ENCODE measurements at regions not wholly inside any gene's neighbourhood (a gene's known extent, or its start where the extent isn't known, plus 50 kb on each side); places are given as distances from the start of the nearest gene placed in this dataset.
"Not testable (repeated sequence)": the region's sequence is repeated elsewhere in the genome, so short reads cannot be mapped to it uniquely, and the experiment has no call there.

DNA sequence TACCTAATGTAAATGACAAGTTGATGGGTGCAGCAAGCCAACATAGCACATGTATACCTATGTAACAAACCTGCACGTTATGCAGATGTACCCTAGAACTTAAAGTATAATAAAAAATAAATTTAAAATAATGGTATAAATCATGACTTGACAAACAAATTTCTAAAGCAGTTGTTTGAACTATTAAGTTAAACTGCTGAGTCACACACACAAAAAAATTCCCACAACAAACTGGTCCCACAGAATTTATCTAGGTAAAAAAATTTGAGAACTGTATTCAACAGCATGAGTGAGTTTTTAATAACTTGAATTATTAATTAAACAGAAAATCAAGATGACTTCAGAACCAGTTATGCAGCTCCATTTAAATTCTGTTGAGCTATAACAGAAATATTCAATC, 186.0 kb upstream of the SOX6 start:
- DNase-seq (ENCODE audit: low spot score) (no peak), ATAC-seq (no peak)

DNA sequence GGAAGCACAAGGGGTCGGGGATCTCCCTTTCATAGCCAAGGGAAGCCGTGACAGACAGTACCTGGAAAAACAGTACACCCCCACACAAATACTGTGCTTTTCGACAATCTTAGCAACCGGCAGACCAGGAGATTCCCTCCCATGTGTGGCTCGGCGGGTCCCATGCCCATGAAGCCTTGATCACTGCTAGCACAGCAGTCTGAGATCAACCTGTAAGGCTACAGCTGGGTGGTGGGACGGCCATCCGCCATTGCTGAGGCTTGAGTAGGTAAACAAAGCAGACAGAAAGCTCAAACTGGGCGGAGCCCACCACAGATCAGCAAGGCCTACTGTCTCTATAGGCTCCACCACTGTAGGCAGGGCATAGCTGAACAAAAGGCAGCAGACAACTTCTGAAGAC, 180.2 kb upstream of the SOX6 start:
- ATAC-seq (no peak), DNase-seq (ENCODE audit: low spot score) (no peak)

DNA sequence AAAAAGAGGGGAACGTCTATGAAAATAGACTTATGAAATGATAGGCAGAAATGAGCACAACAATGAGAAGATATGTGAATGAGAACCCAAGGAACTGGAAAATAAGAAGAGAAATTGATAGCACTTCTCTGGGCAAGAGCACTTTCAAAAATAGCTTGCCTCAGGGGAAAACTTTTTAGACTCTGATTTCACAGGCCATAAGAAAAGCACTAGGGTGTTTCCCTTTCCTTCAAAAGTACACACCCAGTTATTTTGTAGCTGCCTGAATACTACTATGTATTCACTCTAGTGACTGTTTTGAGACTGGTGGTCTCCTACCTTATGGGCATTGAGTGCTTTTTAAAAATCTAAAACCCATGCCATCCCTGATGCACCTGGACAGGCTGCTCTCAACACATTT, 172.3 kb upstream of the SOX6 start:
- ATAC-seq (no peak), DNase-seq (ENCODE audit: low spot score) (no peak)

DNA sequence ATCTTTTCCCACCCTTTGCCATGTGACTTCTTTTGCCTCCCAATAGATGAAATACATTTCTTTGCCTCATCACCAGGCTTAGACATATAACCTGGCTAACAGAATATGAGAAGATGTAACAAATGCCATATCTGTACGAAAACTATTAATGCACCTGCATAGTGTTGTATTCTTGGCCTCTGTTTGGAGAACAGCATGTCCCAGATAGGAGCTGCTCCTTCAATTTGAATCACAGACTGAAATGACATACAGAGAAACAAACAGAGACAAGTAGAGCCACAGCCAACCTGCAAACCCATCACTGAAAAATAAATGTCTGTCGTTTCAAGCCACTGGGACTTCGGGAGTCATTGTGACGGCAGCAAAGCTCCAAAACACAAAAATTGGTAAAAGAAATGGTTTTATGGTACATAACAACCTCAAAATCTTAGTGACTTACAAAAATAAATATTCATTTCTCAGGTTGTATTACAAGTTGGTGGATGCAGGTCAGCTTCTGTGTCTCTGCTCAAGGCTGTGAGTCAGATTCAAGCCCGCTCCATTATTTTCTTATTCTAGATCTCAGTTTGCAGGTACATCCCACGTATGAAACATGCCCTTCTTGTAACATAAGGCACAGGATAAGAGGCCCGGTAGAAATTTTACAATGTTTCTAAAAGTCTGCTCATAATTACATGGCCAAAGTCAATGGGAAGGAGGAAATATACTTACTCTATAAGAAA, 171.3 kb upstream of the SOX6 start:
- ATAC-seq = no peak
- no peak for DNase-seq (ENCODE audit: low spot score)

DNA sequence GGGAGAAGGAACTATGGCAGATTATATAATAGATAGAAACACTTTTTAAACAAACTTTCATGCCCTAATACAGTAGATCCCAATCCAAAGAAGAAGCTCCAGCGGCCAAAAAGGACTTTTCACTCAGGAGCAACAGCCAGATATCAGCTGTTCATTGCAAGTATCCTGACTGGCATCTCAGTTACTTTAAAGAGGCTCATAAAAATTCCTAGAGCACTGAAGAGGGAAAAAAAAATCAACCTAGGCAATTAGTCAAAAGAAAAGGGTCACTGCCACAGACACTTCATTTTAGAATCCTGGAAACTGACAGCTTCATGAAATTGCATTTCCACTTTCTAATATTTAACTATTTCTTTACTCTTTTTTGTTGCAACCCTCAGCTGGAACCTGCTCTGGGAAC, 170.6 kb upstream of the SOX6 start:
- DNase-seq (ENCODE audit: low spot score) (no peak), ATAC-seq (no peak)

DNA sequence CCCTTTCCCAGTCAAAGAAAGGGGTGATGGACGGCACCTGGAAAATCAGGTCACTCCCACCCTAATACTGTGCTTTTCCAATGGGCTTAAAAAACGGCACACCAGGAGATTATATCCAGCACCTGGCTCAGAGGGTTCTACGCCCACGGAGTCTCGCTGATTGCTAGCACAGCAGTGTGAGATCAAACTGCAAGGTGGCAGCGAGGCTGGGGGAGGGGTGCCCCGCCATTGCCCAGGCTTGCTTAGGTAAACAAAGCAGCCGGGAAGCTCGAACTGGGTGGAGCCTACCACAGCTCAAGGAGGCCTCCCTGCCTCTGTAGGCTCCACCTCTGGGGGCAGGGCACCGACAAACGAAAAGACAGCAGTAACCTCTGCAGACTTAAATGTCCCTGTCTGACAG, 164.4 kb upstream of the SOX6 start:
- ATAC-seq; DNase-seq (ENCODE audit: low spot score): not testable (repeated sequence)

DNA sequence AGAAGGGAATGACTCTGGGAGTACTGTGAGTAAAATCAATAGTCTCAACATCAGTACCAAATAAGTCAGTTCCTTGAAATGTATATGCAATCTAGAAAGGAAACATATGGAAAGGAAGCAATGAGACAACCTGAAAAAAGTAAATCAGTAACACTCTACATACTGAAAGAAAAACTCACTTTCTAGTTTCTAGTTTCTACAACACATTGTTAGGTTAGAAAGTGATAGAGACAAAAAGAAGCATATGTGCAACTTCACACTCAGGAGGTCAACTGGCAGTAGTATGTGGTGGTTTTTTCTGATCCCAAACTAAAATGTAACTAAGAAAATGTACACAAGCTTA, 156.5 kb upstream of the SOX6 start:
- no peak for ATAC-seq
- DNase-seq (ENCODE audit: low spot score) = no peak

DNA sequence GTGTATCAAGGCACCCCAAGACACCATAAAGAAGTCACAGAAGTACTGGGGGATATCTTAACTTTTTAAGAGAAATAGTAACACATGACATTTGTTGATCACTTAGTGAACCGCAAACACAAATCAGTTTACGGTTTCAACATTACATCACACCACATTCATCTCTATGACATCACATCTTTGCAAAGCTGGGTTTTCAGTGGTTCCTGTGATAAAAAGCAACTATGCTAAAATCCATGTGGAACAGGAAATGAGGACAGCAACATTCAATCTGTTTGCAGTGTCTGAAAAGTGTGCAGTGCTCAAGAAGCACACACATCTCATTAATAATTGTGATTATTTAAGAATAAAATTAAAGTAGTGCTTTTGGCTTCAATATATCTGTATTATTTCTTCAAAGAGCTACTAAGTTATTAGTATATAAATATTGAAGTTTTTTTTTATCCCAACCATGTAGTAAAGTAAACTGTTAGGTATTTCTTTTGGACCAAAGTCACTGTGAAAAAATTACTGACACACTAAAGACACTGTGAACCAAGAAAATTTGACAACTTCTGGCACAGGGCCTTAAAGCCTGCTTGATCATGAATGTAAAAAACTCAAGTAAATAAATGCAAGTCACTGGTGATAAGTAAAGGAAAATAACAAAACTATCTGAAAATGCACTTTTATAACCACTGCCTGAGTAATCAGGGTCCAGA, 156.0 kb upstream of the SOX6 start:
- DNase-seq (ENCODE audit: low spot score) = no peak
- ATAC-seq = no peak

DNA sequence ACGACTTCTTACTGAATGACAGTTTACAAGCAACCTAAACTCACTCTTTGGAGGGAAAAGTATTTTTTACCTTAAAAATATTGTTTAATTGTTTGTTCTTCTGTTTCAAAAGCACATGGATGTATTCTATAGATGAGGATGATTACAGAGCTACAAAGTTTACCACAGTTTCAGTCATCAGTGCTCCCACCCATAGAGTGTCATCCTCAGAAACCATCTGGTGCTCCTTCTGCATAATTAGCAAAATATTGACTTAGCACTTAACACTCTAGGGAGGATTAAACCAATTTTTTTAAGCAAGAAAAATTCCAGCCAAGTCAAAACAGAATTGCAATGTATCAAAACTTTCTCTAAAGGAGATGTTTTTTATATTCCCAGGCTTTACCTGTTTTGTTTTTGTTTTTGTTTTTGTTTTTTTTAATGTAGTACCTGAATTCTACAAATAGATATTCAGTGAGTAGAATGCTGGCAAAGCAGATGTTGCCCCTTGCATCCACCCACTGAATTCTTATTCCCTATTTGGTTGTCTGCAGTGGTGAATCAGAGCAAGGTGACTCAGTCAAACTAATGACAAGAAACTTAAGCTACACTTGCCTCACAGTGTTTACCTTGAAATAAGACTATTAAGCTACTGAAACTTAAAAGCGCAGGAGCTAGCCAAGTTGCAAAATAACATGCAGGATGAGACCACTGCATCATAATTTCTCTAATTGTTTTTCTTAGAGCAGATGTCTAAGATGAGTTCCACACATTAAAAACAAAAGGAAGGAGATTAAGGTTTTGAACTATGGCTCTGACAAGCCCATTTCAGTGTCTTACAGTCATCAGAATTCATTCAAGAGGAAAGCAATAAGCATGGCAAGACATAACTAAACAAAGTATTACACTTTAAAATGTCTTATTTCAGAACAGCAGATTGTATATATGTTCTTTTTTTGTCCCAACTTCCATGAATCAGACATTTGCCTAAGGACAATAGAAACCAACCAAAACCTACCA, 155.1 kb upstream of the SOX6 start:
- DNase-seq (ENCODE audit: low spot score) = no peak

DNA sequence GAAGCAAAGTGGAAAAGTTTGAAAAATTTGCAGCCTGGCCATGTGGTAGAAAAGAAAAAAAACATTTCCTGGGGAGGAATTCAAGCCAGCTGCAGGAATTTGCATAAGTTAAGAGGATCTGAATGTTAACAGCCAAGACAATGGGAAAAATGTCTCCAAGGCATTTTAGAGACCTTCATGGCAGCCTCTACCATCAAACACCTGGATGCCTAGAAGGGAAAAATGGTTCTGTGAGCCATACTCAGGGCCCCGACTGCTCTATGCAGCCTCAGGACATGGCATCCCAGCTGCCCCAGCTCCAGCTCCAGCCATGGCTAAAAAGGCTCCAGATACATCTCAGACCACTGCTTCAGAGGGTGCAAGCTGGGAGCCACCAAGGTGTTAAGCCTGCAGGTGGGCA, 149.1 kb upstream of the SOX6 start:
- no peak for ATAC-seq
- DNase-seq (ENCODE audit: low spot score) = no peak

More for the DNA sequence above, 155.1 kb upstream of the SOX6 start:
- ATAC-seq = no peak

DNA sequence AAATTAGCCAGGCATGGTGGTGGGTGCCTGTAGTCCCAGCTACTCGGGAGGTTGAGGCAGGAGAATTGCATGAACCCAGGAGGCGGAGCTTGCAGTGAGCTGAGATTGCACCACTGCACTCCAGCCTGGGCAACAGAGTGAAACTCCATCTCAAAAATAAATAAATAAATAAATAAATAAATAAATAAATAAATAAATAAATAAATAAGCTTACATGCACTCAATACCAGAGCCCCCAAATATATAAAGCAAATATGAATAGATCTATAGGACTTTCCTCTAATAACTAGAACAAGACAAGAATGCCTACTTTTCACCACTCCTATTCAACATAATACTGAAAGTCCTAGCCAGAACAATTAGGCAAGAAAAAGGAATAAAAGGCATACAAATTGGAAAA, 147.5 kb upstream of the SOX6 start:
- not testable (repeated sequence) for ATAC-seq; DNase-seq (ENCODE audit: low spot score)

DNA sequence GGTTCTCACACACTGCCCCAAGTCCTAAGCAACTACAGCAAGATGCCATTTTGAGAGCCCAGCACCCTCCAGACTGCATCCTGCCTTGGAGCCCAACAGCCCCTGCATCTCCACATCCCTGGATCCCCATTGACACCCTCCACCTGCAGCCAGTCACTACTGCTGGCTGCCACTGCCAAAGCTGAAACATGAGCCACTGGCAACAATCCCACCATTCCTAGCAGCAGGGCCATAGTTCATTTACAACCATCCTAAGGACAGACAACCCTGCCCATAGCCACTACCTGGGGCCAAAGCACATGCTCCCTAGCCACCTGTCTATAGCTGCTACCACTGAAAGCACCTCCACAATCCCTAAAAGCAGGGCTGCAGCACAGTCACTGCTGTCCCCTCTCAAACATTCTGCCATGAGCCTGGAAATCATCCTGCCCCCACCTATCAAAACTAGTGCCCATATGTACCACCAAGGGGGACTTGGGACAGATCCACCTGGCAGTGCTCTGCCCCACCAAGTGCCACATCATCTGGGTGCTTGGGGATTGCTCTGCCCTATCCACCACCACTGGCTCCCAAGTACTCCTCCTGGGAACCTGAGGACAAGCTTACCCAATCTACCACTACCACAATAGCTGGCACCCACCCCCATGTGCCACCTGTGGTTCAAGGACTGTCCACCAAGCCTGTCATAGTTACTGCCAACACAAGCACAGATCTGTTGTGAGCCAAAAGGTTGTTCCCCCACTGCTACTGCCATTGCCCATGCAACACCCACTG, 138.8 kb upstream of the SOX6 start:
- ATAC-seq = peak; percentile 33
- no peak for DNase-seq (ENCODE audit: low spot score)

DNA sequence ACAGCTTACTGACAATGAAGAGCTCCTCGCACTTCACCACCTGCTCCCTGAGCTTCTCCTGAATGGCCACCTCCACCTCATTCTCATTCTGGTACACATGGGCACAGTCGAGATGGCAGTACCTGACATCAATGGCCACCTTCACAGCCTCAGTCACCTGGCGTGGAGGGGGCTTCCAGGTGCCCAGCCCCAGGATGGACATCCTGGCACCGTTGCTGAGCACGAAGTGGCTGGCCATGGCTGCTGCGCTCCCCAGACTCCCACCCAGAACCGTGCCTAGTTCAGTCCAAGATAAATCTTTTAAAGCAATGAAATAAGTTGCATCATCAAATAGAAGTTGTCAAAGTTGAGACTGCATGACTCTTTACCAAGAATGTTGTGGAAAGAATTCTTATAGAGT, 128.1 kb upstream of the SOX6 start:
- no peak for DNase-seq (ENCODE audit: low spot score)
- no peak for ATAC-seq

DNA sequence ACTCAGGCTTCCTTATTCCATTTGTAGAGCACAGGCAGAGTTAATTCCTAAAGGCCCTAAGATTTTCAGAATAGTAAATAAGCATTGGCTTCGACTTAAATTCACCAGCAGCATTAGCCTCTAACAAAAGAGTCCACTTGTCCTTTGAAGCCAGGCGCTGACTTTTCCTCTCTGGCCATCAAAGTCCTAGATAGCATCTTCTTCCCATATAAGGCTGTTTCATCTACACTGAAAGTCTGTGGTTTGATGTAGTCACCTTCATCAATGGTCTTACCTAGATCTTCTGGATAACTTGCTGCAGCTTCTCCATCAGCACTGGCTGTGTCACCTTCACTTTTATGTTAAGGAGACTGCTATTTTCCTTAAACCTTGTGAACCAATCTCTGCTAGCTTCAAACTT, 118.3 kb upstream of the SOX6 start:
- no peak for ATAC-seq
- no peak for DNase-seq (ENCODE audit: low spot score)

DNA sequence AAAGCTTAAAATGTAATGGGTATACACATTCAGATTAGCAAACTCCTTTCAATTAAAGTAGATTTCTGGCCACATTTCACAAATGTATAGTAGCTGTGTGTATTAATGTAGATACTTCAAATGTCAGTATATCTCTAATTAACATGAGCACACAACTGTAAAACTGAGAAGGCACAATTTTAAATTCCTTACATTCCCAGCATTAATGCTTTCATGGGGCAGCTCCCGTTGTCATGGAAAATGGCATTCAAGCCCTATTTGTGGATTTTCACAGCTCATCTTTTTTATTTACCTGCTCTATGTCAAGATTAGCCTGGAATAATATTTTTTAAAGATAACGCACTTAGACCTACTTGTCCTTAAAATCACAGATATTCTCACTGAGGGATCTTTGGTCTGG, 113.6 kb upstream of the SOX6 start:
- ATAC-seq (no peak), DNase-seq (ENCODE audit: low spot score) (no peak)

DNA sequence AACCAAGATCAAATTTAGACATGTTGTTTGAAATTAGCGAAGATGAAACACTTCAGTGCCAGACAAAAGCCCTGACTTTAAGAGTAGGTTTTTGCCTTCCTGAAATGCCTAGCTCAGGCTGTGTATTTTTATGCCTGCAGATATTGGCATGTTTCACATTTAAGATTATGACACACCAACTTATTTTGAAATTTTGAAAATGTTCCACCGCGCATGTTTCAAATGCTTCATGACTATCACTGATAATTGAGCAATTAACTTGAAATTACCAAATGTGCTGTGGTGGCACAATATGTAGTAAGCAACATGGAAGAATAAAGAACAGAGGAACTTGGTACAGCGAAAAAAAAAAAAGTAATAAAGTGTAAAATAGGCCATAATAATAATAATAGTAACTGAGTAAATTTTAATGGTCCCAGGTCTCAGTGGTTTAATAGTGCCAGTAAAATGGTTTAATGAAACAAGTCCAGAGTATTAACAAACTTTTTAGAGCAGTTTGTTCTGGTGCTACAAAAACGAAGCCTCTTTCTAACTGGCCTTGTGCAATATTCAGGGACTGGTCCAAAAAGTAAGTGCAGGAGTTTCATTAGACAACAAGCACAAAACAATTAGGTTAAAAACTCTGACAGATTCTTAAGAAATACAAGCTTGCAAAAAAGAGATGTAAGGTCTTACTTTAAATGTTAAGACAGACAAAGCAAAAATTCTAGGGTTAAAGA, 112.5 kb upstream of the SOX6 start:
- ATAC-seq = peak; percentile 71
- no peak for DNase-seq (ENCODE audit: low spot score)

DNA sequence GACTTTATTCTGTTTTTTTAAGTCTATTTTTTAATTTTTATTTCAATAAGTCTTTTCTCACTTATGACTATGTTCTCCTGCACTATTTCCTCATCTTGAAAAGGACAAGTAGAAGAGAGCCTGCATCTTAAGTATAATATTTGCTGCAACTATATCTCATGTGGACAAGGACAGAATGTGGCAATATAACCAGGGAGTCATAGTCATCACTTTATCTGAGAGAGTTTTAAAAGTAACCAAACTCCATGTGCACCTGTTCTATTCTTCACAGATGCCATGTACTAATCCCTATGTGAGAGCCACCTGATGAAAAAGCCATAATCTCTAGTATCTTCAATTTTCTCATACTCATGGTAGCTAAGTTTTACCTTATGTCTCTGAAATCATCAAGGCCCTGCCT, 104.2 kb upstream of the SOX6 start:
- no peak for DNase-seq (ENCODE audit: low spot score)
- ATAC-seq = no peak

DNA sequence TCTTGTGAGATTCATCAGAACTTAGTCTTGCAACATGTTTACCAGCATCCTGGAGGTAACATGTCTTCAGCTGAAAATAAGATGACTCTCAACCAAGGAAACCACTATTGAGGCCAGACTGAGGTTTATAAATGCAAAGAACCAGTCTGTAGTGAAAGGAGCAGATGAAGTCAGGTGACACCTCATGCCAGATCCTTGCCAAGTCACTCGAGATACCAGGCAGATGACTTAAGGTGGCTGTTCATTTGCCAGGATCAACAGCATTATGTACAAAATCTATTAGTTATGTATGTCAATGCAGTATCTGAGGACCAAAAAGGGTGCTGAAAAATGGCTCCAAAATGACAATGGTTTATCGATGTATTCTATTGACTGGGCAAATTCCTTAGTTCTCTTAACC, 100.0 kb upstream of the SOX6 start:
- no peak for ATAC-seq
- no peak for DNase-seq (ENCODE audit: low spot score)

DNA sequence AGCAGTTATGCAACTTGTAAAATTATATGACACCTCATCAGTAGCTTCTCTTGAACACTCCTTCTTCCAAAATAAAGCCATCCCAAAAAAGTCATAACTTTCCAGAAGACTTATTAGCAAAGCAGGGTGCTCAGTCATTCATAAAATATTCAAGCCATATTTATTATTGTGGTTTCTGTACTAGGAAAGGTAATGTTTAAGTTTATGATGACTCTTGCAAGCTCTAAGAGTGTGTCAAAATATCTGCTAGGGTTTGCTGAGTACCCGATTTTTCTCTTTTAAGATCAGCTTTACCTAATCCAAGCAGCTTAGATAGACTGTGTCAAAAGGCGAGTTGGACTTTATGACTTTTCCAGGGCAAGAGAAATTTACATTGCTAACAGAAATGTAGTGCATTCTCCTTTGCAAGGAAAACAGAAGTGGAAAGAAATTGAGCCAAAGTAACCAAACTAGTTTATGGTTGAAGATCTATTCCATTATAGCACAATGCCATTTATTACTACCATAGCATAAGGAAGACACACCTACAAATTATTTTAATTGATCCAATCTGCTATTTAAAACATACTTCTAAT, 98.0 kb upstream of the SOX6 start:
- no peak for ATAC-seq
- DNase-seq (ENCODE audit: low spot score) = no peak

DNA sequence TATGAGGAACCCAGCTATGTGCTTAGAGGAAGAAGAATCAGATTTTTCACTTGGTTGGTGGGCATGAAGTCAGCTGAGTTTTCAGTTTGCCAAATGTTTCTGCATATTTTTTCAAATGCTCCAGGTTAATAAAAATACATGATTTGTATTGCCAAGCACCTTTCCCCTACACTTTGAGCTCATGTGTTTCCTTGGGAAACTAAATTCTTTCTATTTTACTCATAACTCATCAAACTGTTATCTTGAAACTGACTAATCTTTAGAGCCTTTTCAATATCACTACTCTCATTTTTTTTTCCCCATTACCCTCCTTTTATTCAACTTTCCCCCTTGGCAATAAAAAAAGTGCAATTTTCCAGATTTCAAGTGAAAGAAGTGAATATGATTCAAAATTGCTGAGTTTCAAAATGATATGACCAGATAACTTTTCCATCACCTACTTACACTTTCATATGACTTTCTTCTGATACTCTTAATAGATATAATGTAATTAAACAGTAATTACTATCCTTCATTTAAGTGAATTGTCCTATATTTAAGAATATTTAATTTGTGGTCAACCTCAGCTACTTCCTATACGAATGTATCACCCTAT, 91.9 kb upstream of the SOX6 start:
- ATAC-seq (no peak), DNase-seq (ENCODE audit: low spot score) (no peak)
